ENCODE measurements at regions not wholly inside any gene's neighbourhood (a gene's known extent, or its start where the extent isn't known, plus 50 kb on each side); places are given as distances from the start of the nearest gene placed in this dataset.
"Not testable (repeated sequence)": the region's sequence is repeated elsewhere in the genome, so short reads cannot be mapped to it uniquely, and the experiment has no call there.

DNA sequence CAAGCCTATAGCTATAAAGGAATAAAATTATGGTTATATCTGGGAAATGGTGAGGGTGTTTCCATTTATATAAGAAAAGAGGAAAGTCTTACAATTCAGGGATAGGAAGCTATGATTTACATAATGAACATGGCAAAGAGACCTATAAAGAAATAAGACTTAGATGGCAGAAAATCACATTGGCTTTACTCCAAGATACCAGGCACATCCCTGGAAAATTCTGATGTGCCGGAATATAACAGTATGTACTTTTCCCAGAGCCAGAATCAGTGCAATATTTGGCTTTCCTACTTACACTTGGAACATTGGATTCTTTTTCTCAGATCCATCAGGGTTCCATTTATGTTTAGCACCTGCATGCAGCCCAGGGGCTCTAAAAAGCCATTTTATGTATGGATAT is 357.8 kb downstream of the CETN3 start:
- no peak overlapping the region for H3K4me3 Mint-ChIP-seq (ENCODE audit: low read depth)
- H3K4me1 Mint-ChIP-seq (ENCODE audit: low read depth): no peaks in the 10 kb centered on the region
- no peak overlapping the region for H3K27ac Mint-ChIP-seq
- H3K27me3 Mint-ChIP-seq (ENCODE audit: low read depth): no peaks in the 10 kb centered on the region
- peaks cover 4% of the 10 kb centered on the region for H3K9me3 Mint-ChIP-seq
- intact Hi-C loops (cut with micrococcal nuclease): no loop called here
- no peaks in the 10 kb centered on the region for H3K36me3 Mint-ChIP-seq (ENCODE audit: low read depth)
- DNase-seq (ENCODE audit: low spot score): no peak

DNA sequence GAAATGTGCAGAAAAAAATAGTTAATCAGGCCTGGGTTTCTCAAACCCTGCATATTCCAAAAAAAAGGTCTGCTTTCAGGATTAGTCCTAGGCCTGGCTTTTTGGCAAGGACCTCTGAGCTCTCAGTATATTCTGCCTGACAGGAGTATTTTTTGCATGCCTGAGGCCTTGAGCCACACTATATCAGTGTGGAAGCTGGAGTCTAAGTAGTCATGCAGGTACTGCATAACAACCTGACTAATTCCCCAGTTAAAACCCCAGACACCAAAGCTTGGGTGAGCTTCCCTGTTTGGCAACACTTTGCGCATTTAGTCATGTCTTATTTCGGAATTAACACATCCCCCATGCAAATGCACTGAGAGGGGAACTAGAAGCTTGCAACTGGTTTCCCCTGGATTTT is 359.5 kb downstream of the CETN3 start:
- DNase-seq (ENCODE audit: low spot score): no peak
- Mint-ChIP-seq H3K9me3 (peaks cover 4% of the 10 kb centered on the region), H3K27me3 (ENCODE audit: low read depth) (no peaks in the 10 kb centered on the region), H3K4me1 (ENCODE audit: low read depth) (no peaks in the 10 kb centered on the region), H3K27ac (no peak overlapping the region), H3K4me3 (ENCODE audit: low read depth) (no peak overlapping the region), H3K36me3 (ENCODE audit: low read depth) (no peaks in the 10 kb centered on the region)
- intact Hi-C loops (cut with micrococcal nuclease): no loop called here

DNA sequence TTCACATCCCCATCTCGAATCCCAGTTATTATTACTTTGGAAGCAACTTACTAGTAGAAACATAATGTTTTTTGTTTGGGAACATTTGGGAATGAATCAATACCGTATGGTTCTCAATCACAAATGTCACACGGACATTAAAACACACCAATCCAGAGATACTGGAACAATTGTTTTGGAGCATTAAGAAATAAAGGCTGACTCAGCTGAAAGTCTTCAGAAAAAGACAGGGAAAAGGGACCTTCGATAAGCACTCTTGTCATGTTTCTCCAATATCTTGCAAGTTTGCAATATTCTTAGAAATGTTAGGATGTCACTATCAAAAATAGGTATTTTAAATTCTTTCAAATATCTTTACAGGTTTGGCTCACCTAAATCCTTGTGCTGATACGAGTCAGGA is 362.4 kb downstream of the CETN3 start:
- Mint-ChIP-seq H3K9me3 (peaks cover 14% of the 10 kb centered on the region), H3K27ac (no peak overlapping the region), H3K4me3 (ENCODE audit: low read depth) (no peak overlapping the region), H3K36me3 (ENCODE audit: low read depth) (no peaks in the 10 kb centered on the region), H3K4me1 (ENCODE audit: low read depth) (no peaks in the 10 kb centered on the region), H3K27me3 (ENCODE audit: low read depth) (no peaks in the 10 kb centered on the region)
- no peak for DNase-seq (ENCODE audit: low spot score)
- intact Hi-C loops (cut with micrococcal nuclease): no loop called here

DNA sequence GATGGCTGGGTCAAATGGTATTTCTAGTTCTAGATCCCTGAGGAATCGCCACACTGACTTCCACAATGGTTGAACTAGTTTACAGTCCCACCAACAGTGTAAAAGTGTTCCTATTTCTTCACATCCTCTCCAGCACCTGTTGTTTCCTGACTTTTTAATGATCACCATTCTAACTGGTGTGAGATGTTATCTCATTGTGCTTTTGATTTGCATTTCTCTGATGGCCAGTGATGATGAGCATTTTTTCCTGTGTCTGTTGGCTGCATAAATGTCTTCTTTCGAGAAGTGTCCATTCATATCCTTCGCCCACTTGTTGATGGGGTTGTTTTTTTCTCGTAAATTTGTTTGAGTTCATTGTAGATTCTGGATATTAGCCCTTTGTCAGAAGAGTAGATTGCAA is 369.5 kb downstream of the CETN3 start:
- H3K4me3 Mint-ChIP-seq (ENCODE audit: low read depth); H3K27me3 Mint-ChIP-seq (ENCODE audit: low read depth); H3K27ac Mint-ChIP-seq; H3K36me3 Mint-ChIP-seq (ENCODE audit: low read depth); DNase-seq (ENCODE audit: low spot score); H3K4me1 Mint-ChIP-seq (ENCODE audit: low read depth); intact Hi-C loops (cut with micrococcal nuclease): not testable (repeated sequence)
- peaks cover 22% of the 10 kb centered on the region for H3K9me3 Mint-ChIP-seq

DNA sequence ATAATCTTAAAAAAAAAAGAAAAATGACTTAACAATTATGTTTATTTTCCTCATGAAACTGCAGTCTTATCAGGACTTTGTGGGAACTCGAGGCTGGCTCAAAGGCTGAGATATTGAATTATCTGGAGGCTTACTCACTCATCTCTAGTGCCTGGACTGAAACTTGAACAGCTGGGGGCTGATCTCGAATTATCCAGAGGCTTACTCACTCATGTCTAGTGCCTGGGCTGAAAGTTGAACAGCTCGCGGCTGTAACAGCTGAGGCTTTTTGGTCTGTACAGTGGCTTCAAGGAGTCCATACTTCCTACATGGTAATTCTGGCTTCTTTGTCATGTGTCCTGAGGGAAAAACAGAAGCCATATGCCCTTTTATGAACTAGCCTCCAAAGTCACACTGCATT is 371.9 kb downstream of the CETN3 start:
- Mint-ChIP-seq H3K4me3 (ENCODE audit: low read depth) (no peak overlapping the region), H3K36me3 (ENCODE audit: low read depth) (no peaks in the 10 kb centered on the region), H3K27ac (no peak overlapping the region), H3K4me1 (ENCODE audit: low read depth) (no peaks in the 10 kb centered on the region), H3K27me3 (ENCODE audit: low read depth) (no peaks in the 10 kb centered on the region), H3K9me3 (peaks cover 37% of the 10 kb centered on the region)
- intact Hi-C loops (cut with micrococcal nuclease): no loop called here
- DNase-seq (ENCODE audit: low spot score): no peak

DNA sequence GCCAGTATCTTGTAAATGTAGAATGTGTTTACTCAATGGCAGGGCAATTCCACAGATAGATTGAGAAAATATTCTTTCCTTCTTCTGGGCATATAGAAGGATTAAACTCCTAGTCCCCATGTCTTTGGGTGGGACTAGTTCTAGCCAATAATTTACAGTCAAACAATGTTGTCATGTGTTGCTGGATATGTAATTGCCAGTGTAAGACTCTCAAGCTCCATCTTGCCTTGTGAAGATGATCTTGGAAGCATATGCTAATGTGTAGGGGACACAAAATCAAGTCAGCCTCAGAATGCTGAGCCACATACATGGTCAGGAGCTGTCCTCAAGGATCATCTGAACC is 386.9 kb downstream of the CETN3 start:
- Mint-ChIP-seq H3K4me1 (ENCODE audit: low read depth) (no peaks in the 10 kb centered on the region), H3K9me3 (no peaks in the 10 kb centered on the region), H3K4me3 (ENCODE audit: low read depth) (no peak overlapping the region), H3K27ac (no peak overlapping the region), H3K27me3 (ENCODE audit: low read depth) (no peaks in the 10 kb centered on the region), H3K36me3 (ENCODE audit: low read depth) (no peaks in the 10 kb centered on the region)
- no peak for DNase-seq (ENCODE audit: low spot score)
- intact Hi-C loops (cut with micrococcal nuclease): no loop called here

DNA sequence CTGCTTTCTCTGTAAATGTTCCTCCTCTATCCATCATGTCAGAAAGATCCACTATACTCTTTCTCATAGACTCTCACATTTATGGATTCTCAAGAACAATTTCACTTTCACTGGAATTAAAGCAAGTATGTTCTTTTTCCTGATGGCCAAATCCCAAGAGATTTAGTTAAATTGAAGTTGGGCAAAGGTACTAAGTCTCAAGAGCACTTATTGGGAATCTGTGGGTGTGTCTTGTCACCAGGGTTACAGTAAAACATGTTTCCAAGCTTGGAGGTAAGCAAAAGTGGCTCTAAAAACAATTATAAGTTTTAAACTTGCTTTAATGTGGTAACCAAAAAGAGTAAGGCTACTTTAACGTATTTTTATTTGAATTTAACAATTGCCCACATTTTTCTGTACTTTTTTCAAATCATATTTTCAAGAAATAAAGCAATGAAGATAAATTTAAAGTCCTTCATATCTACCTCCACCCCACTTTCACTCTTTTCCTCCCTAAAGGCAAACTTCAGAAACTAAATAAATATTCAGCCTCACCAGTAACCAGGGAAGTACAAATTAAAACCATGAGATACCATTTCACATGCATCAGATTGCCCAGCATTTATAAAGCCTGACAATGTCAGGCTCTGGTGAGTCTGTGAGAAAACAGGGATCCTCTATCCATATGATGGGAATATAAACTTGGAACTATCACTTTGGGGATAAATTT is 387.4 kb downstream of the CETN3 start:
- no peak for DNase-seq (ENCODE audit: low spot score)
- H3K27ac Mint-ChIP-seq: no peak overlapping the region
- intact Hi-C loops (cut with micrococcal nuclease): no loop called here

DNA sequence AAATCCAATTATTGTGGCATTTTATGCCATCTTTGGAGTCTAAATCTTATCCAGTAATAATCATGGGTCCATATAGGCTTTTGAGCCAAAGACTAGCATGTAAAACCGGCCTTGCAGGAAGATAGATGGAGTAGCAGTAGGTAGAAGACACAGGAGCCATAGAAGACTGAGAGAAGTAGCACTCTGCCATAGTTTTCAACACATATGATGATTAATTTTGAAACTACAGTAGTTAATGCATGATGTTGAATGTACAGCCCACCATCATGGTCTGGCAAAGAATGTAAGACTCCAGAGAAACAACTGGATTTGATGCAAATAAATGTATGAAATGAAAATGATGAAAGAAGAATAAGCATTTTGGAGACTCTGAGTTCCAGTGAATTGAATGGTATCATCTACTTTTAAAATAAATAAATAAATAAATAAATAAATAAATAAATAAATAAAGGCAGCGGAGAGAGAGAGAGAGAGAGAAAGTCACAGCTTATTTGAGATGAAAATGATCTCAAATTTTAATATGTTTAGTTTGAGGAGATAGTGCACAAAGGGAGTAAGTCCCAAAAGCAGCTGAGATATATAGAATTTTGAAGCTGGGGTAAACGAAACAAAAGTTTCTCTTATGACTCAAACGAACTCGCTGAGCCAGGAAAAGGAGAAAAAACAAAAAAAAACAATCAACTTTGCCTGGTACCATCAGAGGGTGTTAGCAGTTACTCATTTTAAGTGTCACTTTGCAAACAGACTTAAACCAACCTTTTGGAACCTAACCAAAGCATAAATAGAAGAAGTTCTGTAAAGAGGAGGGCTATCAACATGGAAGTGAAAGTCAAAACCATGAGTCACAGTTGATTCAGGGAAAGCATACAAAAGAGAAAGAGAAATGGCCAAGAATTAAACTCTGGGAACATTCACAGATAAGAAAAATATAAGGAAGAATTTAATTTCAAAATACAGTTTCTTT is 388.7 kb downstream of the CETN3 start:
- DNase-seq (ENCODE audit: low spot score): no peak
- H3K4me3 Mint-ChIP-seq (ENCODE audit: low read depth): no peak overlapping the region
- no peaks in the 10 kb centered on the region for H3K36me3 Mint-ChIP-seq (ENCODE audit: low read depth)
- H3K27me3 Mint-ChIP-seq (ENCODE audit: low read depth): no peaks in the 10 kb centered on the region
- H3K4me1 Mint-ChIP-seq (ENCODE audit: low read depth): no peaks in the 10 kb centered on the region
- no peak overlapping the region for H3K27ac Mint-ChIP-seq
- H3K9me3 Mint-ChIP-seq: no peaks in the 10 kb centered on the region
- intact Hi-C loops (cut with micrococcal nuclease): no loop called here

More for the DNA sequence above, 387.4 kb downstream of the CETN3 start:
- H3K27me3 Mint-ChIP-seq (ENCODE audit: low read depth): no peaks in the 10 kb centered on the region
- no peaks in the 10 kb centered on the region for H3K9me3 Mint-ChIP-seq
- no peaks in the 10 kb centered on the region for H3K4me1 Mint-ChIP-seq (ENCODE audit: low read depth)
- no peaks in the 10 kb centered on the region for H3K36me3 Mint-ChIP-seq (ENCODE audit: low read depth)
- H3K4me3 Mint-ChIP-seq (ENCODE audit: low read depth): no peak overlapping the region

DNA sequence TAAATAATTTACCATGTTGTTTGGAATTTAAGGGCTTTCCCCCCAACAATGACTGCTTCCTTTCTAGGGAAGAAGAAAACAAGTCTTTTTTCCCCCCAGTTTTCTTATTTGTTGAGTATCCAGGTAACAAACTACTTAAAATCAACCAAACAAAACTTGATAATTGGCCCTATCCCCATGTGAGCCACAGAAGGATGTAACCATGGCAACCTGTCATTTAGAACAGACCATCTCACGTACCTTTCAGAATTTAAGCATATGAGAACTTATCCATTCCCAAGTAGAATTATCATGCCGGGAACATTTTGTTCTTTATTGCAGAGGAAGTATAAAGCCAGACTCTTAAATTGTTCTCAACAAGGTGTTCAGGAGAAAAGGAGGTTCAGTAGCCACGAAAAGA is 392.3 kb downstream of the CETN3 start:
- H3K36me3 Mint-ChIP-seq (ENCODE audit: low read depth): no peaks in the 10 kb centered on the region
- no peaks in the 10 kb centered on the region for H3K9me3 Mint-ChIP-seq
- no peak overlapping the region for H3K4me3 Mint-ChIP-seq (ENCODE audit: low read depth)
- no peak overlapping the region for H3K27ac Mint-ChIP-seq
- DNase-seq (ENCODE audit: low spot score): no peak
- no peaks in the 10 kb centered on the region for H3K27me3 Mint-ChIP-seq (ENCODE audit: low read depth)
- intact Hi-C loops (cut with micrococcal nuclease): no loop called here
- H3K4me1 Mint-ChIP-seq (ENCODE audit: low read depth): no peaks in the 10 kb centered on the region

DNA sequence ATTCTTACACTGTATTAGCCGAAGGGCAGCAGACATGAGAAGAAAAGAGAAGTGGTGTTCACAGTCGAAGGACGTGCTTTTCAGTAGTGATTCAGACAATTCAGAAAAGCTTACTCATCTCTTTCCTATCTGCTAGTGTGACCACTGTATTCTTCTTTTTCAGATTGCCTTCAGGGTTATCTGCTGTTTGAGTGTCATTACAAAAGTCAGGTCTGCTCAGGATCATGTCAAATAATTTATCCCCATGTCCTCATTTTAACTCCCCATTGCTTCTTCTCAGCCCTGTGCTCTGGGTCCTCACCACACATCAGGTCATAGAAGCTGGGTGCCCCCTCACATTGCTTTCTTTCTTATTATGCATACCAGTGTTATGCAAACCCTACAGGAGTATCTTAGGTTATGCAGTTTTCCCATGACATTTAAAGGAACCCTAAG is 394.0 kb downstream of the CETN3 start:
- Mint-ChIP-seq H3K27ac (no peak overlapping the region), H3K27me3 (ENCODE audit: low read depth) (no peaks in the 10 kb centered on the region), H3K9me3 (no peaks in the 10 kb centered on the region), H3K36me3 (ENCODE audit: low read depth) (no peaks in the 10 kb centered on the region), H3K4me1 (ENCODE audit: low read depth) (no peaks in the 10 kb centered on the region), H3K4me3 (ENCODE audit: low read depth) (no peak overlapping the region)
- DNase-seq (ENCODE audit: low spot score): no peak
- intact Hi-C loops (cut with micrococcal nuclease): no loop called here

DNA sequence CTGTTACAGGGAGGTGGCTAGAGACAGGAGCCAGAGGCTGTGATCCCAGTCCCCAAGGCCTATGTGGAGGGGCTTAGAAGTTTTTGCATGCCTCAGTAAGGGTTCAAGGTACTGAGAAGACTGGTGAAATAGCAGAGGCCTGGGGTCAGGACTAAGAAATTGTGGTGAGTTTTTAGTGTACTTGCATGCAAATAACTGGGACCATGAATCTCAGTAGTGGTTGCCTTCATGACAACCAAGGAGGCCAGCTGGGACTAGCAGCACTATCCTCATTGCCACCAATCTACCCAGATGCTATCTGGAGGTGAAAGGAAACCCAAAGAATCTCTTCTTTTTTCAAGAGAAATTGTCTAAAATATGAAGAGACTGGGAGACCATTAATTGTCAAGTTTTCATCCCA is 395.1 kb downstream of the CETN3 start:
- H3K4me1 Mint-ChIP-seq (ENCODE audit: low read depth): no peaks in the 10 kb centered on the region
- H3K4me3 Mint-ChIP-seq (ENCODE audit: low read depth): no peak overlapping the region
- no peaks in the 10 kb centered on the region for H3K36me3 Mint-ChIP-seq (ENCODE audit: low read depth)
- DNase-seq (ENCODE audit: low spot score): no peak
- H3K27ac Mint-ChIP-seq: no peak overlapping the region
- no peaks in the 10 kb centered on the region for H3K27me3 Mint-ChIP-seq (ENCODE audit: low read depth)
- intact Hi-C loops (cut with micrococcal nuclease): no loop called here
- no peaks in the 10 kb centered on the region for H3K9me3 Mint-ChIP-seq

DNA sequence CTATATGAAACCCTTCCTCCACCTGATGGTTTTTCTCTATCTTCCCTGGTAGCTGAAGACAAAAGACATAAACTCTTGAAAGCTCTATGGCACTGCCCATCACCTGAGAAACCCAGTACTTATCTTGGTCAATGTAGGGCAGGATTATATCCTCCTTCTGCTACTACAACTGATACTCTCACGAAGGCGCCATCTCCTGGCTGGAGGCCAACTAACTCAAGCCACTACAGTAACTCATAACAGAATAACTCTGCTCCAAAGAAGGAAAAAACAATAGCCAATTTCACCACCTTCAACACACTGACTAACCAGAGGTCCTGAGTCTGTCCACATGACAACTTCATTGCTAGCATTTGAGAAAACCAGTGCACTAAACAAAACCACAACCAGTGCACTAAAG is 409.2 kb downstream of the CETN3 start:
- no peak for DNase-seq (ENCODE audit: low spot score)
- Mint-ChIP-seq H3K9me3 (peaks cover 3% of the 10 kb centered on the region), H3K27ac (no peak overlapping the region), H3K36me3 (ENCODE audit: low read depth) (no peaks in the 10 kb centered on the region), H3K4me1 (ENCODE audit: low read depth) (no peaks in the 10 kb centered on the region), H3K4me3 (ENCODE audit: low read depth) (no peak overlapping the region), H3K27me3 (ENCODE audit: low read depth) (no peaks in the 10 kb centered on the region)
- intact Hi-C loops (cut with micrococcal nuclease): no loop called here

DNA sequence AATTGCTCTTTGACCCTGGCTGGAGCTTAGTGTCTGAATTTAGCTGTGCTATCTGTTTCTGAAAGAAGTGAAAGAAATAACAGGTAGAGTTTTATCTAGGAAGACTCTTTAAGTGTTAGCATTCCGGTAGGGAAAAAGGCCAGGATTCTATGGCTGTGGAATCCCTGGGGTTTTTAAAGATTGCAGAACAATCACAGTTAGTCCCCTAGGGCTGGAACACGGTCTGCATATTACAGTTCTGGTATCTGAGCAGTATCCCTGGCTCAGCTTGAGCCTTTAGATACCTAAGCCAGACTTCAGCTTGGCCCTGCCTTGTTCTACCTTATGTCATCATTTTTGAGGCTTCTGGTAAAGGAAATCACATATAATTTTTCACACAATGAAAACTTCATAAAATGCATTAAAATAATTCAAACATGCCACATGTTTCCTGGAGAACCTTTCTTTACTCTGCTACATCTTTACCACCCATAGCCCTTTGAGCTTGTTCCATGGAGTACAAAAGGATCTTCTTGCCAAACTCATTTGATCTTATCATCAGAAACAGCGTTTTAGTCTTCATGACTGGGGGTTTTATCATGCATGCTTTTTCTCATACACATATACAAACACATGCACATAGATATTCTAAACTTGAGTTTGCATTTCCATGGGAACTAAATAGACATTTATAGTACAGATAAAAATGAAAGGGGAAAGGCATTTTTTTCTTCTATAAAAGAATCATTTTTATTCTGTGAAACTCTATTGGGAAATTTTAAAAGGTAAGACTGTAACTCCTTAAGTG is 410.8 kb downstream of the CETN3 start:
- Mint-ChIP-seq H3K36me3 (ENCODE audit: low read depth) (no peaks in the 10 kb centered on the region), H3K27ac (no peak overlapping the region), H3K27me3 (ENCODE audit: low read depth) (no peaks in the 10 kb centered on the region), H3K4me3 (ENCODE audit: low read depth) (no peak overlapping the region), H3K9me3 (peaks cover 3% of the 10 kb centered on the region), H3K4me1 (ENCODE audit: low read depth) (no peaks in the 10 kb centered on the region)
- no peak for DNase-seq (ENCODE audit: low spot score)
- intact Hi-C loops (cut with micrococcal nuclease): no loop called here

All from activated T-helper 2 cell treated with anti-CD3 and anti-CD28 coated beads, Interferon-gamma antibody, Interleukin-2, Interleukin-4, amounts not matched to agents 10 μg/mL and 5 μg/mL and 100 μg/mL, durations not matched to agents 14 hours and 24 hours and 36 hours (primary cell).